Non-pigmented ciliary epithelial cell (primary cell): ENCODE measurements at regions not wholly inside any gene's neighbourhood (a gene's known extent, or its start where the extent isn't known, plus 50 kb on each side); places are given as distances from the start of the nearest gene placed in this dataset.

Experiments
- DNase-seq: peaks from one replicate; pipeline ENCODE4 v3.0.0-alpha.2; 2010; ENCODE audit warnings: low read depth

- DNase-seq, result no peak
These were observed 146.4 kb downstream of the IRS1 start for GRCh38 chr2:226652983-226653765.

- peak; percentile 94 for DNase-seq
These were observed 147.3 kb downstream of the IRS1 start for GRCh38 chr2:226652369-226652768.

GRCh38 chr2:226649871-226650660, 149.6 kb downstream of the IRS1 start:
- DNase-seq, result peak; percentile 98

GRCh38 chr2:226649201-226649600, 150.4 kb downstream of the IRS1 start:
- DNase-seq, result no peak

GRCh38 chr2:226647621-226648518, 151.8 kb downstream of the IRS1 start:
- no peak for DNase-seq

- DNase-seq, result peak; percentile 73
These were observed 155.2 kb downstream of the IRS1 start for GRCh38 chr2:226644399-226644865.

- DNase-seq, result no peak
These were observed 155.7 kb downstream of the IRS1 start for GRCh38 chr2:226643946-226644282.

- no peak for DNase-seq
These were observed 156.3 kb downstream of the IRS1 start for GRCh38 chr2:226643030-226643945.

GRCh38 chr2:226641008-226641407, 158.6 kb downstream of the IRS1 start:
- no peak for DNase-seq

- no peak for DNase-seq
These were observed 159.1 kb downstream of the IRS1 start for GRCh38 chr2:226640501-226640900.

- DNase-seq, result no peak
These were observed 160.1 kb downstream of the IRS1 start for GRCh38 chr2:226639550-226639949.

- no peak for DNase-seq
These were observed 161.0 kb downstream of the IRS1 start for GRCh38 chr2:226638576-226638975.

GRCh38 chr2:226637383-226637782, 162.2 kb downstream of the IRS1 start:
- no peak for DNase-seq

GRCh38 chr2:226636586-226636985, 163.0 kb downstream of the IRS1 start:
- no peak for DNase-seq

GRCh38 chr2:226634943-226635604, 164.5 kb downstream of the IRS1 start:
- no peak for DNase-seq

- no peak for DNase-seq
These were observed 167.9 kb downstream of the IRS1 start for GRCh38 chr2:226631671-226632070.

GRCh38 chr2:226631187-226631586, 168.4 kb downstream of the IRS1 start:
- no peak for DNase-seq

- no peak for DNase-seq
These were observed 173.7 kb downstream of the IRS1 start for GRCh38 chr2:226625946-226626345.

GRCh38 chr2:226623587-226624368, 175.8 kb downstream of the IRS1 start:
- no peak for DNase-seq

- DNase-seq, result no peak
These were observed 177.1 kb downstream of the IRS1 start for GRCh38 chr2:226622484-226622883.
